GM23338 (cell line): ENCODE measurements at regions not wholly inside any gene's neighbourhood (a gene's known extent, or its start where the extent isn't known, plus 50 kb on each side); places are given as distances from the start of the nearest gene placed in this dataset.

Source experiments
- ATAC-seq: fragments of 200-7000 bp; cut with Tn5 transposase; 3 replicates; pipeline ENCODE4 v1.9.1; 2020
- DNase-seq: peaks from one replicate; pipeline ENCODE4 v3.0.0-alpha.2; 2015; ENCODE audit warnings: low spot score
- H2AFZ ChIP-seq: fragments of 200-600 bp; sonication (generic); 2 replicates; pipeline ENCODE4 v1.8.0; 2016; ENCODE audit warnings: antibody characterized with exemption, mild to moderate bottlenecking, moderate library complexity
- H3F3A ChIP-seq: fragments of 200-600 bp; sonication (generic); replicated peaks from 2 replicates; pipeline ENCODE4 v1.8.0; 2017; ENCODE audit warnings: antibody characterized with exemption, mixed run types, low read depth
- H3K27ac ChIP-seq: fragments of 200-600 bp; sonication (generic); 2 replicates; pipeline ENCODE4 v1.6.1; 2016; ENCODE audit warnings: low read depth
- H3K27me3 ChIP-seq: fragments of 200-600 bp; sonication (generic); 2 replicates; pipeline ENCODE4 v1.8.0; 2016; ENCODE audit warnings: mild to moderate bottlenecking, mixed run types, moderate library complexity; ENCODE audit not compliant: insufficient read depth
- H3K36me3 ChIP-seq: fragments of 200-600 bp; sonication (generic); 2 replicates; pipeline ENCODE4 v1.8.0; 2016; ENCODE audit warnings: mild to moderate bottlenecking; ENCODE audit not compliant: insufficient read depth
- H3K4me1 ChIP-seq: fragments of 200-600 bp; sonication (generic); 2 replicates; pipeline ENCODE4 v1.8.0; 2016; ENCODE audit warnings: mild to moderate bottlenecking, moderate library complexity; ENCODE audit not compliant: insufficient read depth
- H3K4me2 ChIP-seq: fragments of 200-600 bp; sonication (generic); 2 replicates; pipeline ENCODE4 v1.7.1; 2017; ENCODE audit warnings: mixed run types
- H3K4me3 ChIP-seq: fragments of 200-600 bp; sonication (generic); 2 replicates; pipeline ENCODE4 v1.6.1; 2016; ENCODE audit warnings: mixed run types
- H3K79me2 ChIP-seq: fragments of 200-600 bp; sonication (generic); replicated peaks from 2 replicates; pipeline ENCODE4 v1.8.0; 2017; ENCODE audit warnings: mild to moderate bottlenecking; ENCODE audit not compliant: insufficient read depth
- H3K9me2 ChIP-seq: fragments of 200-600 bp; sonication (generic); 2 replicates; pipeline ENCODE4 v1.8.0; 2017; ENCODE audit not compliant: insufficient read depth
- H4K20me1 ChIP-seq: fragments of 200-600 bp; sonication (generic); replicated peaks from 2 replicates; pipeline ENCODE4 v1.8.0; 2017; ENCODE audit warnings: mild to moderate bottlenecking; ENCODE audit not compliant: insufficient read depth
- H3K27ac Mint-ChIP-seq: 2 replicates; pipeline ENCODE4 v1.8.0; 2020; ENCODE audit warnings: inconsistent platforms, mild to moderate bottlenecking, moderate library complexity, mixed read lengths
- H3K27me3 Mint-ChIP-seq: 3 replicates; pipeline ENCODE4 v1.8.0; 2022; ENCODE audit warnings: low read depth, mild to moderate bottlenecking, moderate library complexity, mixed read lengths, inconsistent platforms; ENCODE audit not compliant: insufficient read depth, poor library complexity
- H3K36me3 Mint-ChIP-seq: 3 replicates; pipeline ENCODE4 v1.8.0; 2021; ENCODE audit warnings: low read depth, mild to moderate bottlenecking, inconsistent platforms, moderate library complexity, mixed read lengths
- H3K4me1 Mint-ChIP-seq: 3 replicates; pipeline ENCODE4 v1.8.0; 2020; ENCODE audit warnings: mild to moderate bottlenecking, inconsistent platforms, mixed read lengths
- H3K4me3 Mint-ChIP-seq: 3 replicates; pipeline ENCODE4 v1.8.0; 2021; ENCODE audit warnings: moderate library complexity, mild to moderate bottlenecking, inconsistent platforms, mixed read lengths
- H3K9me3 Mint-ChIP-seq: 3 replicates; pipeline ENCODE4 v1.8.0; 2020; ENCODE audit warnings: moderate library complexity, mild to moderate bottlenecking, inconsistent platforms, mixed read lengths
- EZH2phosphoT487 ChIP-seq: fragments of 200-600 bp; sonication (generic); IDR thresholded peaks from one replicate; pipeline ENCODE4 v1.8.1; 2018; ENCODE audit warnings: antibody characterized with exemption; ENCODE audit not compliant: unreplicated experiment
- JUNB ChIP-seq: IDR thresholded peaks from one replicate; pipeline ENCODE4 v1.6.1; 2016; ENCODE audit warnings: antibody characterized with exemption; ENCODE audit not compliant: unreplicated experiment
- POLR2AphosphoS5 ChIP-seq: IDR thresholded peaks from 2 replicates; pipeline ENCODE4 v1.6.1; 2016; ENCODE audit warnings: antibody characterized with exemption, low read depth
- REST ChIP-seq: IDR thresholded peaks from one replicate; pipeline ENCODE4 v1.6.1; 2018; ENCODE audit warnings: antibody characterized with exemption; ENCODE audit not compliant: unreplicated experiment
- ZNF462 ChIP-seq: fragments of 250-450 bp; sonication (Bioruptor Pico); IDR thresholded peaks from 2 replicates; pipeline ENCODE4 v1.5.0; 2020; ENCODE audit warnings: mild to moderate bottlenecking, moderate library complexity

- peak overlapping the region; percentile 52; the same call in 1 of the 2 replicates for H2AFZ ChIP-seq
- DNase-seq, result no peak
- no peak overlapping the region; the same call in 1 of the 2 replicates for H3K27ac Mint-ChIP-seq
Observed at GRCh38 chr4:164483711-164484110, 270.2 kb upstream of the SMIM31 start.

More at GRCh38 chr4:164483711-164484110, 270.2 kb upstream of the SMIM31 start:
- no peaks in the 10 kb centered on the region for H3K79me2 ChIP-seq
- no peaks in the 10 kb centered on the region for H3K4me1 ChIP-seq
- H4K20me1 ChIP-seq, result no peaks in the 10 kb centered on the region
- H3F3A ChIP-seq, result no peaks in the 10 kb centered on the region
- no peaks in the 10 kb centered on the region for H3K9me3 Mint-ChIP-seq
- no peak overlapping the region for H3K4me3 Mint-ChIP-seq
- H3K36me3 ChIP-seq, result no peaks in the 10 kb centered on the region
- H3K36me3 Mint-ChIP-seq, result no peaks in the 10 kb centered on the region
- TF ChIP-seq JUNB (no peak), ZNF462 (CRISPR knock-in tag) (no peak), REST (no peak), POLR2AphosphoS5 (no peak), EZH2phosphoT487 (no peak)
- H3K9me2 ChIP-seq, result no peaks in the 10 kb centered on the region
- ATAC-seq, result no peak
- no peaks in the 10 kb centered on the region for H3K27me3 Mint-ChIP-seq
- H3K27ac ChIP-seq, result no peak overlapping the region
- peaks cover 5% of the 10 kb centered on the region; the same call in 2 of the 3 replicates for H3K4me1 Mint-ChIP-seq
- no peak overlapping the region for H3K4me3 ChIP-seq
- H3K27me3 ChIP-seq, result no peaks in the 10 kb centered on the region
- no peak overlapping the region for H3K4me2 ChIP-seq
